Thoracic aorta (tissue), 2 donors: ENCODE measurements at regions not wholly inside any gene's neighbourhood (a gene's known extent, or its start where the extent isn't known, plus 50 kb on each side); places are given as distances from the start of the nearest gene placed in this dataset.
A peak's percentile ranks its signal among the peaks of the same experiment; 100 is the strongest.

ENCODE experiments used
- ATAC-seq: fragments of 150-250 bp; one replicate; pipeline ENCODE4 v1.8.0; 2017; ENCODE audit warnings: low read depth; ENCODE audit not compliant: insufficient number of reproducible peaks, low FRiP score
- DNase-seq: peaks from one replicate; pipeline ENCODE4 v3.0.0-alpha.2; 2020; ENCODE audit warnings: low spot score
- H3K27ac ChIP-seq, 2 donors: fragments of 200-600 bp; sonication (generic); 1 replicate in 1 of 2; 2 replicates in 1 of 2; pipeline ENCODE4 v1.5.1; 2016; ENCODE audit warnings: mild to moderate bottlenecking in 2 of 2, moderate library complexity in 2 of 2
- H3K27me3 ChIP-seq: fragments of 200-600 bp; sonication (generic); replicated peaks from 2 replicates; pipeline ENCODE4 v1.6.0; 2016; ENCODE audit warnings: mild to moderate bottlenecking; ENCODE audit not compliant: insufficient read depth
- H3K36me3 ChIP-seq: fragments of 200-600 bp; sonication (generic); one replicate; pipeline ENCODE4 v1.5.1; 2016
- H3K4me1 ChIP-seq, 2 donors: fragments of 200-600 bp; sonication (generic); 1 replicate in 1 of 2; 2 replicates in 1 of 2; pipeline versions ENCODE4 v1.5.1 to v1.6.0; 2016; ENCODE audit warnings: low read depth in 2 of 2, mild to moderate bottlenecking in 1 of 2; ENCODE audit not compliant: control insufficient read depth in 1 of 2
- H3K4me3 ChIP-seq: fragments of 200-600 bp; sonication (generic); 2 replicates; pipeline ENCODE4 v1.5.1; 2016; ENCODE audit warnings: mild to moderate bottlenecking
- H3K9me3 ChIP-seq: fragments of 200-600 bp; sonication (generic); 2 replicates; pipeline ENCODE4 v1.5.1; 2016
- TF ChIP-seq, protein P1 (sequence below): fragments of 200-600 bp; sonication (generic); IDR thresholded peaks from one replicate; pipeline ENCODE4 v1.5.1; 2019; ENCODE audit warnings: antibody characterized with exemption

DNA sequence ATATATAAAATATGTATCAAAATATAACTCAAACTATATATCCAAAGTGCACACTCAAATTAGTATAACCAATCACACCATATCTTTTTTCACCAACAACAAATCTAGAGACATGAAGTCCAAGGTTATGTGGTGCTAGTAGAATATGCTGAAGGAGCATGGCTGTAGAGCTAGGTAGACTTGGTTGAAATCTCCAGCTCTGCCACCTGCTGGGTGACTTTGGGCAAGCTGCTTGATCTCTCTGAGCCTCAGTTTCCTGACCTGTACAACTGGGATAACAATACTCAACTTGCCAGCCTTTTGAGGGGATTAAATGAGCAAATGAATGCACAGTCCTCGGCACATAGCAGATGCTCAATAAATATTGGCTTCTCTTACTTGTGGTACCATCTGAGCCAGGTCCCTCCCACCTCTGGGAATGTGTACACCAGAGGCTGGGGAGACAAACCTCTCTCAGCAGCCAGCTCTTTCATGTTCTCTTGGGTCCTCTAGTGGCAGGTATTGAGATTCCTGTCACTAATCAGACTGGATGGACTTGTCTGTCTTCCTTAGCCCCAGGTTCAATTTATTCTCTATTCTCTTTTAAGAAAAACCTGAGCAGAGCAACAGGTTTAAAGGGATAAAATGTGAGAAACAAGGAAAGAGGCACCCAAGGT lies 94.3 kb upstream of the PDE1C start:
- H3K27ac ChIP-seq: no peak overlapping the region
- H3K9me3 ChIP-seq: no peaks in the 10 kb centered on the region
- H3K27me3 ChIP-seq: no peaks in the 10 kb centered on the region
- H3K4me3 ChIP-seq: no peak overlapping the region
- DNase-seq (no peak), ATAC-seq (no peak)
- TF ChIP-seq, protein P1, sequence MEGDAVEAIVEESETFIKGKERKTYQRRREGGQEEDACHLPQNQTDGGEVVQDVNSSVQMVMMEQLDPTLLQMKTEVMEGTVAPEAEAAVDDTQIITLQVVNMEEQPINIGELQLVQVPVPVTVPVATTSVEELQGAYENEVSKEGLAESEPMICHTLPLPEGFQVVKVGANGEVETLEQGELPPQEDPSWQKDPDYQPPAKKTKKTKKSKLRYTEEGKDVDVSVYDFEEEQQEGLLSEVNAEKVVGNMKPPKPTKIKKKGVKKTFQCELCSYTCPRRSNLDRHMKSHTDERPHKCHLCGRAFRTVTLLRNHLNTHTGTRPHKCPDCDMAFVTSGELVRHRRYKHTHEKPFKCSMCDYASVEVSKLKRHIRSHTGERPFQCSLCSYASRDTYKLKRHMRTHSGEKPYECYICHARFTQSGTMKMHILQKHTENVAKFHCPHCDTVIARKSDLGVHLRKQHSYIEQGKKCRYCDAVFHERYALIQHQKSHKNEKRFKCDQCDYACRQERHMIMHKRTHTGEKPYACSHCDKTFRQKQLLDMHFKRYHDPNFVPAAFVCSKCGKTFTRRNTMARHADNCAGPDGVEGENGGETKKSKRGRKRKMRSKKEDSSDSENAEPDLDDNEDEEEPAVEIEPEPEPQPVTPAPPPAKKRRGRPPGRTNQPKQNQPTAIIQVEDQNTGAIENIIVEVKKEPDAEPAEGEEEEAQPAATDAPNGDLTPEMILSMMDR: peak; percentile 25
- H3K4me1 ChIP-seq: peaks cover 12 to 27% of the 10 kb centered on the region in 2 donors
- H3K36me3 ChIP-seq: no peaks in the 10 kb centered on the region

DNA sequence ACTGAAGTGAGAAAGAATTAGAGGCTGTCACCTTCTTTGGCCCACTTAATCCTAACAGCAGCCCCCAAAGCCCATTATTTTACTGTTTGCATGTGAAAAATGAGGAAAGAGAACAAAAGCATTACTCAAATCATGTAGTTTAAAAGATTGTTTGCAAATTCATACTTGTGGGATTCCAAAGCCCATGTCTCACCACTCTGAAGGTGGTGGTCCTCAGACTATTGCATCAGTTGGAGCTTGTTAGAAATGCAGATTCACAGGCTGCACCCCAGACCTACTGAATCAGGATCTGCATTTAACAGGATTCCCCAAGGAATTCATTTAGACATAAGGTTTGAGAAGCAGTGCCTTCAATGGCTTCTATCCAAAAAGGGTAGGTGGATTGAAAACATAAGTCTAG lies 93.7 kb upstream of the PDE1C start:
- DNase-seq (no peak), ATAC-seq (no peak)
- Histone ChIP-seq H3K27me3 (no peaks in the 10 kb centered on the region), H3K36me3 (no peaks in the 10 kb centered on the region), H3K4me3 (no peak overlapping the region), H3K27ac (peak overlapping the region; percentile 50 to 65), H3K4me1 (peaks cover 12 to 27% of the 10 kb centered on the region in 2 donors), H3K9me3 (no peaks in the 10 kb centered on the region)
- TF ChIP-seq, protein P1: no peak

DNA sequence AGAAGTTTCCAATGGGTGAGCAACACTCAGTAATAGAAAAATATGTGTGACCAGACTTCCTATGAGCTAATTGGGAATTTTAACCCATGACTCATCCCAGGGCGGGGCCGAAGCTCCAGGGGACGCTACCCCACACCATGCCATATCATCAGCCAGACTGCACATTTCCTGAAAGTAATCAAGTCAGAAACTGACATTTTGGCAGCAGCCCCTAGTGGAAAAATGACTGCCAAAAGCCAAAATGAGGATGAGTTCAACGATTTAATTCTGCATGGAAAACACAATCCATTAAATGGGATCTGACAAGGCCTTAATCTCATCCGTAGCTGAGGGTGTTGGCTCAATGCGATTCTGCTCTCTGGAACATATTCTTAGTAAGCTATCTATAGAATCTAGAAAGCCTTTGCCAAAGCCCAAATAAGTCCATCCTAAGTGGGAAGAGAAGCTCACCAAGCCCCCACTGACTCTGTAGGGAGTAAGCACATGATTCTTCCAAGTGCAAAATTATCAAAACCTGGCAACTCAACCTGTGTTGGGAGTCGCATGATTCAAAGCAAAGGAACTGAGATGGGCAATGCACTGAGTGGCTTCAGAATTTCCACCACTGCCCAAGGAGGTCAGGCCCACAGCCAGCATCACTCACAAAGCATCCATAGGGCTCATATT lies 93.1 kb upstream of the PDE1C start:
- DNase-seq (peak; percentile 24), ATAC-seq (peak; percentile 70)
- Histone ChIP-seq H3K27ac (peak overlapping the region; percentile 65 to 70), H3K4me1 (peaks cover 12 to 27% of the 10 kb centered on the region in 2 donors), H3K36me3 (no peaks in the 10 kb centered on the region), H3K27me3 (no peaks in the 10 kb centered on the region), H3K4me3 (no peak overlapping the region), H3K9me3 (no peaks in the 10 kb centered on the region)
- TF ChIP-seq, protein P1: no peak

DNA sequence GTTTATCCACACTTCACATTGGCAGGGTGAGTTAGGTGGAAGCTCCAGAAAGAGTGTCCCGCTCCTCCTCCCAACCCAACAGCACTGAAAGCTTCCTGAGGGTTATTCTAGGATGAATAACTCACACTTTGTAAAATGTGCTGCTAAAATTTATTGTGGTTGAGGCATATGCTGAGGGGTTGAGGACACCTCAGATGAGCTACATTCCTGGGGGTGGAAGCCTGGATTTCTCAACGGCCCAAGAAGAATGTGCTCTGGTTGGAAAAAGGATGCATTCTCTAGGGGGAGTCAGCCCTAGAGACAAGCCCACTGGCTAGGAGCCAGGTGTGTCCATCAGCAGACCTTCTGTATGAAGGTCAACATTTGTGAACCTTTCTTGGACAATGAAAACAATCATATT lies 91.5 kb upstream of the PDE1C start:
- peaks cover 12 to 27% of the 10 kb centered on the region in 2 donors for H3K4me1 ChIP-seq
- no peak overlapping the region for H3K4me3 ChIP-seq
- no peaks in the 10 kb centered on the region for H3K36me3 ChIP-seq
- no peaks in the 10 kb centered on the region for H3K27me3 ChIP-seq
- H3K27ac ChIP-seq: peak overlapping the region; percentile 65 to 70
- TF ChIP-seq, protein P1: no peak
- no peaks in the 10 kb centered on the region for H3K9me3 ChIP-seq
- no peak for DNase-seq
- ATAC-seq: no peak

DNA sequence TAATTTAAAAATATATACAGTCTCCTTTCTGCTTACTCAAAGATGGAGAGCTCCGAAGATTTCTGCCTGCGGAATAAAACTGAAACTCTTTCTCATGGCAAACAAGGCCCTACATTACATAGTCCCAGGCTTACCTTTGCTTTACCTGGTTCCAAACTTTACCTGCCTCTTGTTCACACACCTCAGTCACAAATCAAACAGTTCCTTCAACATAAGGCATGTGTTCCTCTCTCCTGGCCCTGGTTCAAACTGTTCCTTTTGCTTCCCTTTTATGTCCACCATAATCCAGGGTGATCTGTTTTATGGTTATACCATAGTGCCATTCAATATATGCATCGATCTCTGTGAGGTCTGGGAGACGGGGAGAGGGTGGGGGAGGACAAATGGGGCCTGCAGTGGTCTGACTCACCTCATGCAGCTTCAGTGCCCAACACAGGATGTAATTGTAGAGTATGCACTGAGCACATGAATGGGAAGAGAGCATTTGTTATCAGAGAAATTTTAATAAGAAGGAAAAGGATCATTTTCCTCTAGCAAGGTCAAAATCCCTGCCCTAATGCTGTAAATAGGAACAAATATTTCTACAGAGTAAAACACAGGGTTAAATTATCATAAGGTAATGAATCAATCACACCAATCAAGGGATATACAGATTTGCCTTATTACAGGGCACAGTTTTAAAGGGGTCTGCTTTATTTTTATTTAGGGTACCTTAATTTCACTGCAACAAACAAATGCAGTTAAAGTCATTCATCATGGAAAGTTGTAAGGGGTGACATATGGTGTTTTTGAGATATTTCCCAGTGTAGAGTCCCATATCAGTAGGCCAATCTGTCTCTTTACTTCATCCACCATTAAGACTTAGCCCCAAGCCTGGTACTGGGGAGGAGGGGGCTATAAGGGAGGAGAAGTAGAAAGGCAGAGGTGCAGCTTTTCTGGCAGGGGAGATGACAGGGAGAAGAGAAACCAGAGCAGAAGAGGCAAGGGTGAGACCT lies 88.8 kb upstream of the PDE1C start:
- no peaks in the 10 kb centered on the region for H3K27me3 ChIP-seq

More for the DNA sequence above, 88.8 kb upstream of the PDE1C start:
- H3K4me1 ChIP-seq: peaks cover 16 to 37% of the 10 kb centered on the region in 2 donors
- H3K36me3 ChIP-seq: no peaks in the 10 kb centered on the region
- no peaks in the 10 kb centered on the region for H3K9me3 ChIP-seq
- no peak for DNase-seq
- TF ChIP-seq, protein P1: no peak
- ATAC-seq: no peak
- H3K27ac ChIP-seq: no peak overlapping the region
- no peak overlapping the region for H3K4me3 ChIP-seq
